IPS-18c (cell line): ENCODE measurements at regions not wholly inside any gene's neighbourhood (a gene's known extent, or its start where the extent isn't known, plus 50 kb on each side); places are given as distances from the start of the nearest gene placed in this dataset.

ENCODE experiments used
- H3K4me3 ChIP-seq: 2 replicates; pipeline ENCODE4 v1.7.0; 2013; ENCODE audit warnings: low read depth, mild to moderate bottlenecking, low read length, moderate library complexity; ENCODE audit not compliant: insufficient read depth
- H3K9me3 ChIP-seq: one replicate; pipeline ENCODE4 v1.6.1; 2013; ENCODE audit warnings: mild to moderate bottlenecking, low read length, moderate library complexity; ENCODE audit not compliant: control insufficient read depth, insufficient read depth

GRCh38 chr9:90308691-90309090 is 333.9 kb downstream of the DIRAS2 start:
- H3K9me3 ChIP-seq: no peaks in the 10 kb centered on the region
- no peak overlapping the region for H3K4me3 ChIP-seq

DNA sequence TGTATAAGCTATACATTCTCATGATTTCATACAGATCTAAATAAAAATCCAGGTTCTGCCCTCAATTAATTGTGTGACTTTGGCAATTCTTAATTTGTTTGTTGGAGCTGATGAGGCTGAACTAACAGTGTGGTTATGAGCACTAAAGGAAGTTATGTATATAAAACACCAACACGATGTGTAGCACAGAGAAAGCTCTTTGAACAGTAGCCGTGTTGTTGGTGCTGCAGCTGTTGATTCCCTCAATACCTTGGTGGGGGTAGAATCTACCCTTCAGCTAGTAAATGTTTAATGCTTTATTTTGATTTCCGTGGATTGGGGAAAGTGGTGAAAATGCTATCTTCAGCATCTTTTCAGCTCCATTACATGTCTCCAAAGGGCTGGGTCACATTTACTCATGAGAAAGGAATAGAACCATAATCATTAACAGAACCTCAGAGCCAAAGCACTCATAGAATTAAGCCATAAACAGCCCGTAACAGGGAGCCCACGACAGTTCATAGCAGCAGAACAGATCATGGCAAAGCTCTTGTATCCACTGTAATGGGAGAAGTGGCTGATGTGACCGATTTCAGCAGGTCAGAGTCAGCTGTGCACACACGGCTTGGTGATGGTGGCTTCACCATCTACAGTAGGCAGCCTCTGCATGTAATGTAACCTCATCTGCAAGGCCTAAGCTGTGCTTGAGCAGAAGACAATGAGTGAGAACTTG is 332.7 kb downstream of the DIRAS2 start:
- Histone ChIP-seq H3K9me3 (no peaks in the 10 kb centered on the region), H3K4me3 (no peak overlapping the region)

DNA sequence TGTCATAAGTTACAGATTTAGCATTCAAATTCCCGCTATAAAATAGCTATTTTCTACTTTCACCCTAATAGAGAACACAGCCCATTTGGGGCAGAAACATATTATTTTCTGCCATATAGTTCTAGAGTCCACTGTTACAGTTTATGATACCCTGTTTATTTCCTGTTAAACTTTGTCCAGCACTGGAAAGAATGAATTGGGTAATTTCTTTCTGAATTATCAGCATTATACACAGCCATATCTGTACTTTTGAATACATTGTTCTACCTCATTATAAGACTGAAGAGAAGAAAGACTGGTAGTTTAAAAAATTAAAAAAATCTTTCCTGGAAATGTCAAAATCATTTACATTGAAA is 332.1 kb downstream of the DIRAS2 start:
- Histone ChIP-seq H3K9me3 (no peaks in the 10 kb centered on the region), H3K4me3 (no peak overlapping the region)

DNA sequence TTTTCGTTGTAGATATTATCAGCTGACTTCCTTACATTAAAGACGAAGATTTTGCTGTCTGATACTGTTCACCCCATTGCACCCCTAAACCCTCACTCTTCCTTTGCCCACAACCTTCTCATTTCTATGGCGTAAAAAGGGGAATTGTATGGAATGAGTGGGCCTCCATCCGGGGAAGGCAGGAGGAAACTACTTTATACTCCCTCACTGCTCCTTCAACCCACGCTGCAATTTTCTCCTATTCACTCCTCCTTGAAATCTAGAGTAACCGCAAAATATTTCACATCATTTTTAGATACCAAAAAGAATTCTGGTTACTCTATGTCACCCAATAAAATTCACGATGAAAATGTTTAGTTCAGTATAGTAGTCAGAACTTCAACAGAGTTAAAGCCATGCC is 330.8 kb downstream of the DIRAS2 start:
- Histone ChIP-seq H3K9me3 (no peaks in the 10 kb centered on the region), H3K4me3 (no peak overlapping the region)

- Histone ChIP-seq H3K9me3 (no peaks in the 10 kb centered on the region), H3K4me3 (no peak overlapping the region)
Observed at GRCh38 chr9:90322296-90322695, 320.3 kb downstream of the DIRAS2 start.

DNA sequence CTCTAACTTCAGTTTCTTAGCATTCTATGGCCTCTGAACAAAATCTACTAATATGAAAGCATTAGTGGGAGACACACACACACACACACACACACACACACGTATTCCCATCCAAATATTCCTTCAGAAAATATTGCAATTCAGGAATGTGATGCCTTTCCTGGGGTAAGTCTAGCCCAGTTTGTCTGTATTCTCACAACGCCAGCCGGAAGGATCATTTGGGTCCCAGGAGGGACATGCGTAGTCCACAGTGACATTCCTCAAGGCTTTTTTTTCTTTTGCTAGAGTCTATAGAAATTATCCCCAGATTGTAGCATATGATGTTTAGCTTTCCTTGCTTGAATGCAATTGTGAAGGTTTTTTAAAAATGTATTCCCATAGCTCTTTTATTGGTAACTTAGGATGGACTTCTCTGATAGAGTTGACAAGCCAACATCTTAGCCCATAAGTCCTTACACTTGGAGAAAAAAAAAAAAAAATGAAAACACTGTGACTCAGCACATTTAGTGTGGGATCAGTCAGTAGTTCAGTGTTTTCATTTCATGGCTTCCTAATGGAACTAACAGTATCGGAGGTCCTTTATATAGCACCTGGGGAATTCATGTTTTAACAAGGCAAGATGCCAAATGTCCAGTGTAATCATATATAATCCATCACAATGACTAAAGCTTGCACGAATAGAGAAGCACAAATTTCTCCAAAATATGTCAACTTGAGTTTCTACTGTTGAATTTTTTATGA is 316.5 kb downstream of the DIRAS2 start:
- H3K4me3 ChIP-seq: no peak overlapping the region

GRCh38 chr9:90330231-90330630 is 312.4 kb downstream of the DIRAS2 start:
- H3K4me3 ChIP-seq: no peak overlapping the region
- H3K9me3 ChIP-seq: no peaks in the 10 kb centered on the region

More for the DNA sequence above, 316.5 kb downstream of the DIRAS2 start:
- no peaks in the 10 kb centered on the region for H3K9me3 ChIP-seq

GRCh38 chr9:90331826-90332575 is 310.6 kb downstream of the DIRAS2 start:
- Histone ChIP-seq H3K9me3 (no peaks in the 10 kb centered on the region), H3K4me3 (no peak overlapping the region)

DNA sequence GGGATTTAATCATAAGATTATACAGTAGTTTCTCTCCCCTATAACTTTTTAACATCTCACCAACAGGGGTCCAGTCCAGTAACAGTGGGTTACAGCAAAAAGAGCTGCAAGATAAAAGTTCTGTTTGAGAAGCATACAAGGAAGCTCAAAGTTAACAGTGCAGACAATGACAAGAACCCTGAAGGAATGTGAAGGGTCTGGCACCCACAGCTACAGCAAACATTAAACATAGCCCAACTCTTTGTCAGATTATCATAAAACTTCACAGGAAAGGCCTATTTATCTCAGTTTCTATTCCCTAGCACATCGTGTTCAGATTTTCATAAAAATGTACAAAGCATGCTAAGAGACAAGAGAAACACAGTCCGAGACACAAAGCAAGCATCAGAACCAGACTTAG is 309.4 kb downstream of the DIRAS2 start:
- no peak overlapping the region for H3K4me3 ChIP-seq
- no peaks in the 10 kb centered on the region for H3K9me3 ChIP-seq

DNA sequence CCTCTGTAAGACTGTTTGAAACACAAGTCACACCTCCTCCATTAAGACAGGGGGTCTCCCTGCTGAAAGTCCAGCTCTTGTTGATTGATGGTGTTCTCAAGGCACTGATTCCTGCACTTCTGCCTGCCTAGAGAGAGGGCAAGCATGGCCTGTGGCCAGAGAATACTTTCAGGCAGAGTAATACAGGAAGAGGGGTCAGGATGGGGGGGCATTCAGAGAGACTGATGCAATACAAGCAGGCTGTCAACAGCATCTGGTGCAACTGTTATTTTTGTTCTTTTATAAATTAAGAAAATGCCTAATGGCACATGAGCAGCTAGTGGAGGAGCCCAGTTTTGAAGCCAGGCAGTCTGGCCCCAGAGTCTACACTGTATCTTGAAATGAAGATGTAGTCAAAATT is 302.2 kb downstream of the DIRAS2 start:
- Histone ChIP-seq H3K4me3 (no peak overlapping the region), H3K9me3 (no peaks in the 10 kb centered on the region)

- Histone ChIP-seq H3K9me3 (no peaks in the 10 kb centered on the region), H3K4me3 (no peak overlapping the region)
Observed at GRCh38 chr9:90342607-90343006, 300.0 kb downstream of the DIRAS2 start.

DNA sequence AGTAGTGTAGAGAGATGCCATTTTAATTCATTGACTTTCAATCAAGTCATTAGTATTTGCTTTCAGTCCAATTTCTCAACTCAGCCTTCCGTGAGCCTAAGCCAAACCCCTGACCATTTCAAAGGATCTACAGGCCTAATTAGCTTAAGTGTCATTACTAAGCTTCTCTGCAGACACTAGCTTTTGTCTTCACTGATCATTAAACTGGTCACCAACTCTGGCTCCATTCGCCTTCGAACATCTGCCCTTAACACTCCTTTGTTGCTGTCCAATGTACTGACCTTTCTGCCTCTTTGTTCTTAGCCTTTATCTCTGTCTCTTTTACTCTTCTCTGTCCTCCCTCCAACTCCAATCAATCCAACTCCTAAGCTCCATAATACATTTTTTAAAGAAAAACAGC is 299.3 kb downstream of the DIRAS2 start:
- no peaks in the 10 kb centered on the region for H3K9me3 ChIP-seq
- no peak overlapping the region for H3K4me3 ChIP-seq

GRCh38 chr9:90343991-90344390 is 298.6 kb downstream of the DIRAS2 start:
- Histone ChIP-seq H3K4me3 (no peak overlapping the region), H3K9me3 (no peaks in the 10 kb centered on the region)

DNA sequence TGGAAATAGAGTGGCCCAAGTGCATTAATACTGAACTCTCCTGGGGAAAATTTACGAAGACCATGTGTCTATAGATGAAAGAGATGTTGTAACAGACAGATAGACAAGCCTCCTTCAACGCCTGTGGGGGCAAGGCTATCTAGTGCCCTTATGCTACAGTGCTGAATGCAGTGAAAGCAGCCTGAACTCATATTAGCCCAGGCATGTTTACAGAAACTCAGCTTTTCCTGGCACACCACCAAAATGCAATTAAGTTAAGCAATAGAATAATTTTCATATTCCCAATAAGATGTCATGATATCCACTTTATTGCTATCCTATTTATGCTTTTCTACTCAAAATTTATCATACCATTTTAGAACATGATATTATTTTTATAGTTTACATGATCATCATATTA is 277.0 kb downstream of the DIRAS2 start:
- no peak overlapping the region for H3K4me3 ChIP-seq
- H3K9me3 ChIP-seq: no peaks in the 10 kb centered on the region

DNA sequence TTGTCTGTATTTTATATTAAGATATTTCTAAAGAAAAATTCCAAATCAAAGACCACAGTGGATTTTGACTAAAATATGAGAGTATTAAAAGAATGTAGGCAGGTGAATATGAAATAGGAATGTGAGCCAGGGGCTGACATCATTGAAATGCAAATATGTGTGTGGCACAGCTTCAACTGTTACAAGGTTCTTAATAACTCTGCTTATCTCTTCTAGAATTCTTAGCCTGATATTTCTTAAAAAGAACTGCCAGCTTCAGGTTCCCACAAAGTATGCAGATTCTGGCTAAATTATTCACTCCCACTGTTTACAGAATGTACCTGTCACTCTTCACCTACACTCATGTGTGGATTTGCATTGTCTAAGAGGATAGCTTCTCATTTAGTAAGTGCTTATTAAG is 274.4 kb downstream of the DIRAS2 start:
- Histone ChIP-seq H3K4me3 (no peak overlapping the region), H3K9me3 (no peaks in the 10 kb centered on the region)

DNA sequence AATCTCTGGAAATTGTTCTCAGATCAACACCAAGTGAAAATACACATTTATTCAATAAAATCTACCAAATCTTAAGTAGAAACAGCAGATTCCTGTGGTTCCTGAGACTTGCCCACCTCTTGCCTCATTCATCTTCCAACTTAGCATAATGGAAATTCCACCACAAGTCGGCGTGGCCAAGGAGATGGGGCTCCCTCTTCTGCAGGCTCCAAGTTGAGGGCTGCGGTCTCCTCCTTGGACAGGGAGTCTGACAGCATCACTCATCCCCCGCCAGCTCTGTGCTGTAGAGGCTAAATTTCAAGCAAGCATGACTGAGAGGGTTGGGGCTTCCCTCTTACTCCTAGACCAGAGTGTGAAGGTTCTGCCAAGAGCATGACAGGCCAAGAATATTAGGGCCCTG is 273.7 kb downstream of the DIRAS2 start:
- Histone ChIP-seq H3K4me3 (no peak overlapping the region), H3K9me3 (no peaks in the 10 kb centered on the region)

GRCh38 chr9:90379771-90380170 is 262.9 kb downstream of the DIRAS2 start:
- no peaks in the 10 kb centered on the region for H3K9me3 ChIP-seq
- no peak overlapping the region for H3K4me3 ChIP-seq

- Histone ChIP-seq H3K9me3 (no peaks in the 10 kb centered on the region), H3K4me3 (no peak overlapping the region)
Observed at GRCh38 chr9:90385146-90385545, 257.5 kb downstream of the DIRAS2 start.
